Activated gamma-delta T cell treated with Interleukin-2 at 50 U/mL for 16 hours (primary cell): ENCODE measurements at regions not wholly inside any gene's neighbourhood (a gene's known extent, or its start where the extent isn't known, plus 50 kb on each side); places are given as distances from the start of the nearest gene placed in this dataset.

Experiments
- DNase-seq: peaks from one replicate; pipeline ENCODE4 v3.0.0-alpha.2; 2020

- DNase-seq = no peak
Observed at GRCh38 chr22:49079027-49079725, 748.5 kb downstream of the BRD1 start.

- no peak for DNase-seq
Observed at GRCh38 chr22:49078076-49078710, 749.5 kb downstream of the BRD1 start.

GRCh38 chr22:49077586-49077985 is 750.1 kb downstream of the BRD1 start:
- no peak for DNase-seq

- no peak for DNase-seq
Observed at GRCh38 chr22:49077036-49077393, 750.7 kb downstream of the BRD1 start.

GRCh38 chr22:49076300-49077035 is 751.2 kb downstream of the BRD1 start:
- no peak for DNase-seq

- no peak for DNase-seq
Observed at GRCh38 chr22:49075150-49075549, 752.5 kb downstream of the BRD1 start.

GRCh38 chr22:49073873-49074417 is 753.7 kb downstream of the BRD1 start:
- no peak for DNase-seq

- DNase-seq = no peak
Observed at GRCh38 chr22:49072996-49073645, 754.6 kb downstream of the BRD1 start.

GRCh38 chr22:49070501-49070900 is 757.2 kb downstream of the BRD1 start:
- DNase-seq = no peak

- DNase-seq = no peak
Observed at GRCh38 chr22:49068861-49069500, 758.7 kb downstream of the BRD1 start.

- DNase-seq = no peak
Observed at GRCh38 chr22:49067504-49067903, 760.2 kb downstream of the BRD1 start.

GRCh38 chr22:49066619-49067018 is 761.1 kb downstream of the BRD1 start:
- no peak for DNase-seq

- DNase-seq = no peak
Observed at GRCh38 chr22:49064836-49065235, 762.8 kb downstream of the BRD1 start.

- no peak for DNase-seq
Observed at GRCh38 chr22:49063545-49063890, 764.2 kb downstream of the BRD1 start.

GRCh38 chr22:49062802-49063544 is 764.7 kb downstream of the BRD1 start:
- DNase-seq = no peak

- no peak for DNase-seq
Observed at GRCh38 chr22:49062155-49062801, 765.4 kb downstream of the BRD1 start.

- no peak for DNase-seq
Observed at GRCh38 chr22:49057910-49058309, 769.8 kb downstream of the BRD1 start.

GRCh38 chr22:49056301-49056700 is 771.4 kb downstream of the BRD1 start:
- DNase-seq = no peak

- DNase-seq = no peak
Observed at GRCh38 chr22:49055406-49055805, 772.3 kb downstream of the BRD1 start.

GRCh38 chr22:49053578-49053977 is 774.1 kb downstream of the BRD1 start:
- no peak for DNase-seq

GRCh38 chr22:49052560-49052959 is 775.1 kb downstream of the BRD1 start:
- DNase-seq = no peak
